ENCODE measurements at regions not wholly inside any gene's neighbourhood (a gene's known extent, or its start where the extent isn't known, plus 50 kb on each side); places are given as distances from the start of the nearest gene placed in this dataset.

DNA sequence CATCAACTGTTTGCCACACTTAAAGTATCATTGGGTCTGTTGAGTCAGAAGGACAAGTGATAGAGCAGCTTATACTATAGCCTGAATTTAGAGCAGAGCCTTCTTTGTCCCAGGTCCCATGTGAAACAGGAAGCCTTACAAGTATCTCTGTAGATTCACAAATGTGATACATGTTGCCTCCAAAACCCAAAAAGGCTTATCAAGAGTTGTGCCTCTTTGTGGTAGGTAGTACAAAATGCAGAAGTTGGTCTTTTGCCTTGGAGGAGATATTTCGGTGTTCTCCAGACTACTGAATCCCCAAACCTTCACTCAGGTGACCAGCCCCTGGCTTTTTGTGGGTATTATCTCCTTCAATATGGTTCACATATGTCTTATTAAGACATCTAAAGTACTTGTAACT is 121.2 kb downstream of the GPCPD1 start:
- dilution Hi-C loops (cut with MboI; ENCODE audit: extremely low pct_ligation_motif_present, low sequenced_read_pairs): no loop called here

DNA sequence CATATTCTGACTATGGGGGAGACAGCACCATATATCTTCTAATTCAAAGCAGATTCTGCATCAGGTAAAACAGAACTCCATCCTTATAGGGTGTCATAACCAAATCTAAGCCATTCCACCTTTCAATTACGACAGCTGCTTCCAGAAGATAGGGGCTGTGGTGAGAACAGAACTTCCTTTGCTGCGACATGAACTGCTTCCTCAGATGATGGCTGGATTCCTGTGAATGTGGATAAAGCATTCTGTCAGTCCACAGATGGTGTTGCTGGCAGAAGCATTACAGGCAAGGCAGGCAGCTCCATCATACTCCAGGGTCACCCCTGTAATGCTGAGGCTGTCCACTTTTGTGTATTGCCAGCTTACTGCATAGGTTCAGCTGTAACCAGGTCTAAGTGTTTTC is 122.0 kb downstream of the GPCPD1 start:
- FAIRE-seq (no peak), DNase-seq (ENCODE audit: low read depth, low spot score) (no peak)
- dilution Hi-C loops (cut with MboI; ENCODE audit: extremely low pct_ligation_motif_present, low sequenced_read_pairs): no loop called here
- H4K20me1 ChIP-seq (ENCODE audit: control insufficient read depth, extremely low read depth, insufficient read depth, low read length): no peaks in the 10 kb centered on the region
- no peak for TF ChIP-seq EZH2 (IDR thresholded peaks at IDR 0.05; ENCODE audit: low read length)
- TF ChIP-seq, protein P1, sequence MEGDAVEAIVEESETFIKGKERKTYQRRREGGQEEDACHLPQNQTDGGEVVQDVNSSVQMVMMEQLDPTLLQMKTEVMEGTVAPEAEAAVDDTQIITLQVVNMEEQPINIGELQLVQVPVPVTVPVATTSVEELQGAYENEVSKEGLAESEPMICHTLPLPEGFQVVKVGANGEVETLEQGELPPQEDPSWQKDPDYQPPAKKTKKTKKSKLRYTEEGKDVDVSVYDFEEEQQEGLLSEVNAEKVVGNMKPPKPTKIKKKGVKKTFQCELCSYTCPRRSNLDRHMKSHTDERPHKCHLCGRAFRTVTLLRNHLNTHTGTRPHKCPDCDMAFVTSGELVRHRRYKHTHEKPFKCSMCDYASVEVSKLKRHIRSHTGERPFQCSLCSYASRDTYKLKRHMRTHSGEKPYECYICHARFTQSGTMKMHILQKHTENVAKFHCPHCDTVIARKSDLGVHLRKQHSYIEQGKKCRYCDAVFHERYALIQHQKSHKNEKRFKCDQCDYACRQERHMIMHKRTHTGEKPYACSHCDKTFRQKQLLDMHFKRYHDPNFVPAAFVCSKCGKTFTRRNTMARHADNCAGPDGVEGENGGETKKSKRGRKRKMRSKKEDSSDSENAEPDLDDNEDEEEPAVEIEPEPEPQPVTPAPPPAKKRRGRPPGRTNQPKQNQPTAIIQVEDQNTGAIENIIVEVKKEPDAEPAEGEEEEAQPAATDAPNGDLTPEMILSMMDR (optimal IDR thresholded peaks at IDR 0.05 in 1 of 3, IDR thresholded peaks at IDR 0.05 in 1 of 3, conservative IDR thresholded peaks at IDR 0.05 in 1 of 3; ENCODE audit: extremely low read depth in 1 of 3, insufficient read depth in 2 of 3, low read length in 3 of 3): no peak
- no peak overlapping the region for H3K4me3 ChIP-seq (ENCODE audit: control insufficient read depth in 2 of 3, extremely low read depth in 1 of 3, insufficient read depth in 2 of 3, low read depth in 1 of 3, low read length in 3 of 3)
- H3K27me3 ChIP-seq (ENCODE audit: control insufficient read depth, extremely low read depth, insufficient read depth, low read length): peaks cover 22% of the 10 kb centered on the region
- no peak overlapping the region for H3K9ac ChIP-seq (ENCODE audit: control insufficient read depth, extremely low read depth, insufficient read depth, low read length)
- H3K9me3 ChIP-seq (ENCODE audit: control insufficient read depth, low read depth, low read length): no peaks in the 10 kb centered on the region
- no peak overlapping the region for H2AFZ ChIP-seq (ENCODE audit: control insufficient read depth, low read length)
- no peaks in the 10 kb centered on the region for H3K36me3 ChIP-seq (ENCODE audit: control insufficient read depth in 2 of 2, extremely low read depth in 1 of 2, insufficient read depth in 2 of 2, low read length in 2 of 2)
- no peak overlapping the region for H3K4me2 ChIP-seq (ENCODE audit: control insufficient read depth, extremely low read depth, insufficient read depth, low read depth, low read length)
- H3K4me1 ChIP-seq (ENCODE audit: control insufficient read depth, extremely low read depth, insufficient read depth, low read length): no peaks in the 10 kb centered on the region
- no peaks in the 10 kb centered on the region for H3K9me1 ChIP-seq (ENCODE audit: control insufficient read depth, extremely low read depth, insufficient read depth, low read length)
- no peaks in the 10 kb centered on the region for H3K79me2 ChIP-seq (ENCODE audit: control insufficient read depth, insufficient read depth, low read length)
- no peak overlapping the region for H3K27ac ChIP-seq (ENCODE audit: control insufficient read depth, insufficient read depth, low read length)

More for the DNA sequence above, 121.2 kb downstream of the GPCPD1 start:
- no peaks in the 10 kb centered on the region for H3K9me1 ChIP-seq (ENCODE audit: control insufficient read depth, extremely low read depth, insufficient read depth, low read length)
- no peaks in the 10 kb centered on the region for H3K9me3 ChIP-seq (ENCODE audit: control insufficient read depth, low read depth, low read length)
- H3K36me3 ChIP-seq (ENCODE audit: control insufficient read depth in 2 of 2, extremely low read depth in 1 of 2, insufficient read depth in 2 of 2, low read length in 2 of 2): no peaks in the 10 kb centered on the region
- no peak overlapping the region for H3K4me3 ChIP-seq (ENCODE audit: control insufficient read depth in 2 of 3, extremely low read depth in 1 of 3, insufficient read depth in 2 of 3, low read depth in 1 of 3, low read length in 3 of 3)
- H3K9ac ChIP-seq (ENCODE audit: control insufficient read depth, extremely low read depth, insufficient read depth, low read length): no peak overlapping the region
- H3K27me3 ChIP-seq (ENCODE audit: control insufficient read depth, extremely low read depth, insufficient read depth, low read length): peaks cover 15% of the 10 kb centered on the region
- DNase-seq (ENCODE audit: low read depth, low spot score): no peak
- H3K27ac ChIP-seq (ENCODE audit: control insufficient read depth, insufficient read depth, low read length): no peak overlapping the region
- H2AFZ ChIP-seq (ENCODE audit: control insufficient read depth, low read length): no peak overlapping the region
- TF ChIP-seq, protein P1 (optimal IDR thresholded peaks at IDR 0.05 in 1 of 3, IDR thresholded peaks at IDR 0.05 in 1 of 3, conservative IDR thresholded peaks at IDR 0.05 in 1 of 3; ENCODE audit: extremely low read depth in 1 of 3, insufficient read depth in 2 of 3, low read length in 3 of 3): no peak
- no peak for TF ChIP-seq EZH2 (IDR thresholded peaks at IDR 0.05; ENCODE audit: low read length)
- no peak for FAIRE-seq
- no peaks in the 10 kb centered on the region for H3K79me2 ChIP-seq (ENCODE audit: control insufficient read depth, insufficient read depth, low read length)
- no peaks in the 10 kb centered on the region for H3K4me1 ChIP-seq (ENCODE audit: control insufficient read depth, extremely low read depth, insufficient read depth, low read length)
- no peaks in the 10 kb centered on the region for H4K20me1 ChIP-seq (ENCODE audit: control insufficient read depth, extremely low read depth, insufficient read depth, low read length)
- no peak overlapping the region for H3K4me2 ChIP-seq (ENCODE audit: control insufficient read depth, extremely low read depth, insufficient read depth, low read depth, low read length)

Data from keratinocyte (primary cell).